Activated T-cell treated with anti-CD3 and anti-CD28 coated beads for 48 hours (primary cell): ENCODE measurements at regions not wholly inside any gene's neighbourhood (a gene's known extent, or its start where the extent isn't known, plus 50 kb on each side); places are given as distances from the start of the nearest gene placed in this dataset.
A peak's percentile ranks its signal among the peaks of the same experiment; 100 is the strongest.

ENCODE experiments used
- DNase-seq: peaks from one replicate; pipeline ENCODE4 v3.0.0-alpha.2; 2020; ENCODE audit warnings: low read depth

GRCh38 chr21:25375675-25376074 lies 231.6 kb downstream of the MRPL39 start:
- DNase-seq = no peak

- no peak for DNase-seq
These were observed 233.9 kb downstream of the MRPL39 start for GRCh38 chr21:25373126-25374082.

- DNase-seq = no peak
These were observed 235.3 kb downstream of the MRPL39 start for GRCh38 chr21:25371841-25372425.

- DNase-seq = peak; percentile 17
These were observed 237.0 kb downstream of the MRPL39 start for GRCh38 chr21:25370311-25370744.

- no peak for DNase-seq
These were observed 237.6 kb downstream of the MRPL39 start for GRCh38 chr21:25369524-25370300.

- DNase-seq = no peak
These were observed 238.8 kb downstream of the MRPL39 start for GRCh38 chr21:25368531-25368930.

GRCh38 chr21:25366116-25366515 lies 241.2 kb downstream of the MRPL39 start:
- no peak for DNase-seq

- DNase-seq = no peak
These were observed 244.7 kb downstream of the MRPL39 start for GRCh38 chr21:25362375-25363267.

GRCh38 chr21:25361765-25362164 lies 245.5 kb downstream of the MRPL39 start:
- DNase-seq = no peak

- no peak for DNase-seq
These were observed 246.2 kb downstream of the MRPL39 start for GRCh38 chr21:25361097-25361496.

GRCh38 chr21:25360593-25360992 lies 246.7 kb downstream of the MRPL39 start:
- DNase-seq = no peak

GRCh38 chr21:25359724-25360123 lies 247.6 kb downstream of the MRPL39 start:
- DNase-seq = no peak

GRCh38 chr21:25350056-25350455 lies 257.2 kb downstream of the MRPL39 start:
- DNase-seq = peak; percentile 27

GRCh38 chr21:25343774-25344545 lies 263.3 kb downstream of the MRPL39 start:
- DNase-seq = no peak

- DNase-seq = no peak
These were observed 264.5 kb downstream of the MRPL39 start for GRCh38 chr21:25342816-25343215.

- no peak for DNase-seq
These were observed 265.3 kb downstream of the MRPL39 start for GRCh38 chr21:25341981-25342380.

GRCh38 chr21:25338415-25338814 lies 268.9 kb downstream of the MRPL39 start:
- no peak for DNase-seq

GRCh38 chr21:25334046-25334730 lies 273.1 kb downstream of the MRPL39 start:
- no peak for DNase-seq

GRCh38 chr21:25331286-25331685 lies 276.0 kb downstream of the MRPL39 start:
- no peak for DNase-seq

- no peak for DNase-seq
These were observed 277.0 kb downstream of the MRPL39 start for GRCh38 chr21:25330266-25330665.
